Breast epithelium (tissue), 3 donors: ENCODE measurements at regions not wholly inside any gene's neighbourhood (a gene's known extent, or its start where the extent isn't known, plus 50 kb on each side); places are given as distances from the start of the nearest gene placed in this dataset.

Experiments
- CTCF ChIP-seq, 3 donors: fragments of 450-650 bp; IDR thresholded peaks; one replicate each; pipeline ENCODE4 v1.5.1; 2016 to 2017; ENCODE audit warnings: antibody characterized with exemption in 3 of 3, mild to moderate bottlenecking in 3 of 3, moderate library complexity in 3 of 3
- POLR2AphosphoS5 ChIP-seq, 3 donors: sonication (generic); formaldehyde crosslinking; IDR thresholded peaks; one replicate each; pipeline ENCODE4 v1.6.1; 2017; ENCODE audit warnings: antibody characterized with exemption in 3 of 3

DNA sequence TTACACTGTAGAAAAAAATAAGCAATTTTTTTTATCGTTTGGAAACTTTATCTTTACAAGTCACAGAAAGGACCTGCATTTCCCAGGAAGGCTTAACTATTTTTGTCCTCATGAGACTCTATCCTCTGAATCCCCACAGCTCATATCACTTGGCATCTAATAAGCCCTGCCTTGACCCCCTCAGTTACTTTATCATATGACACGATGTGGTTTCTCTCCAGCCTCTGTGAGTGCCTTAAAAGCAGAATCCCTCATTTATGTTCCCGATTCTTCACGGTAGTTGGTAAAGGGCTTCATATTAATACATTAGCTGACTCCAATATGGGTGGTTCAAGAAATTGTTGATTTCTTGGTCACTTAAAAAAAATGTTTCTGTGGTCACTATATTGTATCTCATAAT is 296.6 kb upstream of the GRAMD2B start:
- TF ChIP-seq CTCF (IDR thresholded peaks at IDR 0.05) (no peak), POLR2AphosphoS5 (IDR thresholded peaks at IDR 0.05) (no peak)
